AG04450 (cell line): ENCODE measurements at regions not wholly inside any gene's neighbourhood (a gene's known extent, or its start where the extent isn't known, plus 50 kb on each side); places are given as distances from the start of the nearest gene placed in this dataset.

Experiments used
- CTCF ChIA-PET: fragments of 300-600, 350-600 bp; formaldehyde crosslinking; extraction: SDS; loops from one replicate; lab custom pipeline; 2022; ENCODE audit warnings: antibody characterized with exemption, inconsistent platforms; lab: Charles Lee
- POLR2A ChIA-PET: fragments of 350-600 bp; formaldehyde crosslinking; extraction: SDS; loops from one replicate; lab custom pipeline; 2021; ENCODE audit warnings: antibody characterized with exemption, inconsistent platforms; lab: Yijun Ruan, JAX
- DNase-seq: peaks from one replicate; pipeline ENCODE4 v3.0.0-alpha.2; 2011; ENCODE audit warnings: low read depth, low spot score
- H3K27ac ChIP-seq: one replicate; pipeline ENCODE4 v1.5.1; 2012; ENCODE audit warnings: low read depth, low read length, control low read depth
- H3K27me3 ChIP-seq: one replicate; pipeline ENCODE4 v1.6.0; 2012; ENCODE audit warnings: low read length; ENCODE audit not compliant: control insufficient read depth, insufficient read depth
- H3K4me3 ChIP-seq: 2 replicates; pipeline ENCODE4 v1.5.1; 2011; ENCODE audit warnings: mild to moderate bottlenecking, low read depth, low read length, control low read depth
- H3K9me3 ChIP-seq: 2 replicates; pipeline ENCODE4 v1.5.1; 2012; ENCODE audit warnings: low read length; ENCODE audit not compliant: control insufficient read depth, insufficient read depth
- TF ChIP-seq, protein P1 (sequence below): IDR thresholded peaks from 2 replicates; pipeline ENCODE4 v1.5.1; 2011; ENCODE audit warnings: low read depth, low read length, control low read depth, inconsistent platforms

- ChIA-PET CTCF (interaction anchor here (0.6 to 3.5 kb wide), 6 partner anchors 11 to 76 kb away, joined by 3 to 25 read pairs (median 4); no protein-coding TSS in a partner anchor), POLR2A (no interaction called here)
- Histone ChIP-seq H3K9me3 (peaks cover 6% of the 10 kb centered on the region; the same call in 1 of the 2 replicates), H3K27ac (no peak overlapping the region), H3K4me3 (no peak overlapping the region), H3K27me3 (no peaks in the 10 kb centered on the region)
- no peak for DNase-seq
- TF ChIP-seq, protein P1, sequence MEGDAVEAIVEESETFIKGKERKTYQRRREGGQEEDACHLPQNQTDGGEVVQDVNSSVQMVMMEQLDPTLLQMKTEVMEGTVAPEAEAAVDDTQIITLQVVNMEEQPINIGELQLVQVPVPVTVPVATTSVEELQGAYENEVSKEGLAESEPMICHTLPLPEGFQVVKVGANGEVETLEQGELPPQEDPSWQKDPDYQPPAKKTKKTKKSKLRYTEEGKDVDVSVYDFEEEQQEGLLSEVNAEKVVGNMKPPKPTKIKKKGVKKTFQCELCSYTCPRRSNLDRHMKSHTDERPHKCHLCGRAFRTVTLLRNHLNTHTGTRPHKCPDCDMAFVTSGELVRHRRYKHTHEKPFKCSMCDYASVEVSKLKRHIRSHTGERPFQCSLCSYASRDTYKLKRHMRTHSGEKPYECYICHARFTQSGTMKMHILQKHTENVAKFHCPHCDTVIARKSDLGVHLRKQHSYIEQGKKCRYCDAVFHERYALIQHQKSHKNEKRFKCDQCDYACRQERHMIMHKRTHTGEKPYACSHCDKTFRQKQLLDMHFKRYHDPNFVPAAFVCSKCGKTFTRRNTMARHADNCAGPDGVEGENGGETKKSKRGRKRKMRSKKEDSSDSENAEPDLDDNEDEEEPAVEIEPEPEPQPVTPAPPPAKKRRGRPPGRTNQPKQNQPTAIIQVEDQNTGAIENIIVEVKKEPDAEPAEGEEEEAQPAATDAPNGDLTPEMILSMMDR, result no peak
These were observed 236.7 kb upstream of the KLF14 start for GRCh38 chr7:130970696-130971095.

DNA sequence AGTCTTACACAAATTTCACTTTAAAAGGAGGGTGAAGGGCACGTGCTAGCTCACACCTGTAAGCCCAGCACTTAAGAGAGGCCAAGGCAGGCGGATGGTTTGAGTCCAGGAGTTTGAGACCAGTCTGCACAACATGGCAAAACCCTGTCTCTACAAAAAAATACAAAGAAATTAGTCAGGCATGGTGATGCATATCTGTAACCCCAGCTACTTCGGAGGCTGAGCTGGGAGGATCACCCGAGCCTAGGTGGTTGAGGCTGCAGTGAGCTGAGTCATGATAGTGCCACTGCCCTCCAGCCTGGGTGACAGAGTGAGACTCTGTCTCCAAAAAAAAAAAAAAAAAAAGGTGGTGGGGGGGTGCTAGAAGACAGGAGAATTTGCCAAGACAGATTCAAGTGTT, 237.3 kb upstream of the KLF14 start:
- Histone ChIP-seq H3K27ac (no peak overlapping the region), H3K9me3 (peaks cover 6% of the 10 kb centered on the region; the same call in 1 of the 2 replicates), H3K4me3 (no peak overlapping the region), H3K27me3 (no peaks in the 10 kb centered on the region)
- no peak for DNase-seq
- ChIA-PET CTCF (interaction anchor here (1.0 to 3.5 kb wide), 4 partner anchors 11 to 75 kb away, joined by 3 to 25 read pairs (median 6); no protein-coding TSS in a partner anchor), POLR2A (no interaction called here)
- TF ChIP-seq, protein P1, result no peak

DNA sequence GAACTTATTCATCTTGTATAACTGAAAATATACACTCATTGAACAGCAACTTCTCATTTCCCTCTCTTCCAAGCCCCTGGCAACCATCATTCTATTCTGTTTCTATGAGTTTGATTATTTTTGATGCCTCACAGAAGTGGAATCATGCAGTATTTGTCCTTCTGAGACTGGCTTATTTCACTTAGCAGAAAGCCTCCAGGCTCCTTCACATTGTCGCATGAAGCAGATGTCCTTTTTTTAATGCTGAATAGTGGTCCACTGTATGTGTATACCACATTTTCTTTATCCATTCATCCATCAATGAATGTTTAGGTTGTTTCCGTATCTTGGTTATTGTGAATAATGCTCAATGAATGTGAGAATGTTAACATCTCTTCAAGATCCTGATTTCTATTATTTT, 238.2 kb upstream of the KLF14 start:
- TF ChIP-seq, protein P1, result no peak
- Histone ChIP-seq H3K9me3 (peaks cover 6% of the 10 kb centered on the region; the same call in 1 of the 2 replicates), H3K27ac (no peak overlapping the region), H3K4me3 (no peak overlapping the region), H3K27me3 (no peaks in the 10 kb centered on the region)
- DNase-seq, result no peak
- POLR2A ChIA-PET, result no interaction called here
- CTCF ChIA-PET, result interaction anchor here (1.3 to 3.5 kb wide), 3 partner anchors 10 to 76 kb away, joined by 5 to 25 read pairs (median 6); no protein-coding TSS in a partner anchor

DNA sequence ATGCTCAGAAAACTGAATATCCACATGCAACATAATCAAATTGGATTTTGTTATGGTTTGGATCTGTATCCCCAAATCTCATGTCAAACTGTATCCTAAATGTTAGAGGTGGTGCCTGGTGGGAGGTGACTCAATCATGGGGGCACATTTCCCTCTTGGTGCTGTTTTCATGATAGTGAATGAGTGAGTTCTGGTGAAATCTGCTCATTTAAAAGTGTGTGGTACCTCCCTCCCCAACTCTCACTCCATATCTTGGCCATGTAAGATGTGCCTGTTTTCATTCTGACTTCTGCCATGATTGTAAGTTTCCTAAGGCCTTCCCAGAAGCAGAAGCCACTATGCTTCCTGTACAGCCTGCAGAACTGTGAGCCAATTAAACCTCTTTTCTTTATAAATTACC, 239.6 kb upstream of the KLF14 start:
- Histone ChIP-seq H3K4me3 (no peak overlapping the region), H3K27ac (no peak overlapping the region), H3K9me3 (peaks cover 6% of the 10 kb centered on the region; the same call in 1 of the 2 replicates), H3K27me3 (no peaks in the 10 kb centered on the region)
- ChIA-PET POLR2A (no interaction called here), CTCF (interaction anchor here (1.0 kb wide), 1 partner anchor 9 kb away, joined by 4 read pairs; no protein-coding TSS in a partner anchor)
- no peak for DNase-seq
- TF ChIP-seq, protein P1, result no peak

DNA sequence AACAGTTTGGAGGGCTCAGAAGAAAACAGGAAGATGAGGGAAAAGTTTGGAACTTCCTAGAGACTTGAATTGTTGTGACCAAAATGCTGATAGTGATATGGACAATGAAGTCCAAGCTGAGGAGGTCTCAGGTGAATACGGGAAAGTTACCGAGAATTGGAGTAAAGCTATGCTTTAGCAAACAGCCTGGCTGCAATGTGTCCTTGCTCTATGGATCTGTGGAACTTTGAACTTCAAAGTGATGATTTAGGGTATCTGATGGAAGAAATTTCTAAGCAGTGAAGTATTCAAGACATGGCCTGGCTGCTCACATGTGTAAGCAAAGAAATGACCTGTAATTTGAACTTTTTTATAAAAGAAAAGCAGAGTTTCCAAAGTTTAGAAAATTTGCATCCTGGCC, 240.2 kb upstream of the KLF14 start:
- ChIA-PET POLR2A (no interaction called here), CTCF (interaction anchor here (1.0 kb wide), 1 partner anchor 9 kb away, joined by 4 read pairs; no protein-coding TSS in a partner anchor)
- TF ChIP-seq, protein P1, result no peak

More for the DNA sequence above, 240.2 kb upstream of the KLF14 start:
- Histone ChIP-seq H3K27me3 (no peaks in the 10 kb centered on the region), H3K4me3 (no peak overlapping the region), H3K27ac (no peak overlapping the region), H3K9me3 (peaks cover 6% of the 10 kb centered on the region; the same call in 1 of the 2 replicates)
- DNase-seq, result no peak
